Prostate gland (tissue), 2 donors: ENCODE measurements at regions not wholly inside any gene's neighbourhood (a gene's known extent, or its start where the extent isn't known, plus 50 kb on each side); places are given as distances from the start of the nearest gene placed in this dataset.

Experiments
- DNase-seq: peaks from one replicate; pipeline ENCODE4 v3.0.0-alpha.2; 2019; ENCODE audit warnings: low spot score
- H3K27ac ChIP-seq, 2 donors: fragments of 200-600 bp; sonication (generic); 2 replicates each; pipeline ENCODE4 v1.5.1; 2017 to 2019
- H3K27me3 ChIP-seq: fragments of 200-600 bp; sonication (generic); replicated peaks from 2 replicates; pipeline ENCODE4 v1.5.1; 2019; ENCODE audit not compliant: insufficient read depth
- H3K36me3 ChIP-seq, 2 donors: fragments of 200-600 bp; sonication (generic); 1 replicate in 1 of 2; 2 replicates in 1 of 2; pipeline versions ENCODE4 v1.5.1 to v1.8.1; 2017 to 2019
- H3K4me1 ChIP-seq: fragments of 200-600 bp; sonication (generic); replicated peaks from 2 replicates; pipeline ENCODE4 v1.5.1; 2019
- H3K4me3 ChIP-seq, 2 donors: fragments of 200-600 bp; sonication (generic); 2 replicates each; pipeline ENCODE4 v1.5.1; 2017 to 2019
- H3K9me3 ChIP-seq: fragments of 200-600 bp; sonication (generic); 2 replicates; pipeline ENCODE4 v1.5.1; 2017
- POLR2A ChIP-seq: fragments of 450-650 bp; IDR thresholded peaks from one replicate; pipeline ENCODE4 v1.6.1; 2016; ENCODE audit warnings: antibody characterized with exemption, mild to moderate bottlenecking
- POLR2AphosphoS5 ChIP-seq: sonication (generic); formaldehyde crosslinking; IDR thresholded peaks from one replicate; pipeline ENCODE4 v1.6.1; 2017; ENCODE audit warnings: antibody characterized with exemption
- WGBS: methylation state at CpG from one replicate; pipeline ENCODE4 v1.1.5; 2018; 5-methylcytosine and 5-hydroxymethylcytosine counted together
- intact Hi-C: fragments of 100-400 bp; cut with DNase I; formaldehyde crosslinking; loops from one replicate; pipeline ENCODE4 v1.14.2; 2022
- TF ChIP-seq, protein P1 (sequence below), 4 experiments: fragments of 200-600 bp in 2 of 4; fragments of 450-650 bp in 2 of 4; sonication (generic) in 2 of 4; IDR thresholded peaks; 1 replicate in 3 of 4; 2 replicates in 1 of 4; pipeline ENCODE4 v1.5.1; 2016 to 2019; ENCODE audit warnings: antibody characterized with exemption in 4 of 4, mild to moderate bottlenecking in 2 of 4, moderate library complexity in 2 of 4

DNA sequence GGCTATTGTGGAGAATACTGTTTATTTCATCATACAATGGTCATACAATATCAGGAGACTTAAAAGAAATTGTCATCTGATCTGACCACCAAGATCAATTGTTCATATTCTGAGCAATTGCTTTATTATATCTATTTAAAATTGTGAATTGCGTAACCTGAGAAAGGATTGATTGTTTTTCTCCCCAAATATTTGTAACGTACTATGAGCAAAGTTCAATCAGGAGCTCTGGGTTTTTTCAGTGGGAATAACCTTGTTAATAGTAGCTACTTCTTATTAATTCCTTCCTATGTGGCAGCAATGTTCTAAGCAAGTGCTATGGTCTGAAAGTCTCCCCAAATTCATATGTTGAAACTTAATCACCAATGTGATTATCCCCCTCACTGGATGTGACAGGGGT lies 323.1 kb downstream of the ZPLD1 start:
- WGBS: 86% methylated on average over 2 of the region's 2 CpGs
- TF ChIP-seq POLR2AphosphoS5 (no peak), POLR2A (no peak)
- TF ChIP-seq, protein P1, sequence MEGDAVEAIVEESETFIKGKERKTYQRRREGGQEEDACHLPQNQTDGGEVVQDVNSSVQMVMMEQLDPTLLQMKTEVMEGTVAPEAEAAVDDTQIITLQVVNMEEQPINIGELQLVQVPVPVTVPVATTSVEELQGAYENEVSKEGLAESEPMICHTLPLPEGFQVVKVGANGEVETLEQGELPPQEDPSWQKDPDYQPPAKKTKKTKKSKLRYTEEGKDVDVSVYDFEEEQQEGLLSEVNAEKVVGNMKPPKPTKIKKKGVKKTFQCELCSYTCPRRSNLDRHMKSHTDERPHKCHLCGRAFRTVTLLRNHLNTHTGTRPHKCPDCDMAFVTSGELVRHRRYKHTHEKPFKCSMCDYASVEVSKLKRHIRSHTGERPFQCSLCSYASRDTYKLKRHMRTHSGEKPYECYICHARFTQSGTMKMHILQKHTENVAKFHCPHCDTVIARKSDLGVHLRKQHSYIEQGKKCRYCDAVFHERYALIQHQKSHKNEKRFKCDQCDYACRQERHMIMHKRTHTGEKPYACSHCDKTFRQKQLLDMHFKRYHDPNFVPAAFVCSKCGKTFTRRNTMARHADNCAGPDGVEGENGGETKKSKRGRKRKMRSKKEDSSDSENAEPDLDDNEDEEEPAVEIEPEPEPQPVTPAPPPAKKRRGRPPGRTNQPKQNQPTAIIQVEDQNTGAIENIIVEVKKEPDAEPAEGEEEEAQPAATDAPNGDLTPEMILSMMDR (IDR thresholded peaks at IDR 0.05): no peak
- Histone ChIP-seq H3K27ac (no peak overlapping the region), H3K4me1 (no peaks in the 10 kb centered on the region), H3K9me3 (no peaks in the 10 kb centered on the region), H3K4me3 (no peak overlapping the region), H3K36me3 (no peaks in the 10 kb centered on the region), H3K27me3 (no peaks in the 10 kb centered on the region)
- intact Hi-C loops: no loop called here
- DNase-seq: no peak

DNA sequence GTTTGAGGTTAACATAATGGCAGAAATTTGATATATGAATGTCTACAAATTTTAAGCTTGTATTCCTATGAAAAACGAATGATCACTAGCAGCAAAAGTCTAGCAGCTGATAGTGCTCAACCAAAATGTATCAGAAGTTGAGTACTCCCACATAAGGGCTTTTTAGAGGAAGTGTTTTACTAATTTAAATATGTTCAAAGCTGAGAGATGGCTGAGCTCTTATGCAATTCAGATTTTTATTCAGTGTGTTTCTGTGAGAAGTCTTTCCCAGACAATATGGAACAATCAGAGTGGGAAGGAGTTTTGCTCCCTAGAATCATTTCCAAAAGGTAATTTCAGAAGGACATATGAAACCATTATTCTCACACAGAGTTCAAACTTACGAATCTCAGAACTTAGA lies 327.0 kb downstream of the ZPLD1 start:
- TF ChIP-seq, protein P1 (IDR thresholded peaks at IDR 0.05): no peak
- TF ChIP-seq POLR2A (no peak), POLR2AphosphoS5 (no peak)
- Histone ChIP-seq H3K4me3 (no peak overlapping the region), H3K4me1 (no peaks in the 10 kb centered on the region), H3K27me3 (no peaks in the 10 kb centered on the region), H3K36me3 (no peaks in the 10 kb centered on the region), H3K27ac (no peak overlapping the region), H3K9me3 (no peaks in the 10 kb centered on the region)
- 69% methylated on average over 2 of the region's 2 CpGs for WGBS
- intact Hi-C loops: no loop called here
- no peak for DNase-seq

DNA sequence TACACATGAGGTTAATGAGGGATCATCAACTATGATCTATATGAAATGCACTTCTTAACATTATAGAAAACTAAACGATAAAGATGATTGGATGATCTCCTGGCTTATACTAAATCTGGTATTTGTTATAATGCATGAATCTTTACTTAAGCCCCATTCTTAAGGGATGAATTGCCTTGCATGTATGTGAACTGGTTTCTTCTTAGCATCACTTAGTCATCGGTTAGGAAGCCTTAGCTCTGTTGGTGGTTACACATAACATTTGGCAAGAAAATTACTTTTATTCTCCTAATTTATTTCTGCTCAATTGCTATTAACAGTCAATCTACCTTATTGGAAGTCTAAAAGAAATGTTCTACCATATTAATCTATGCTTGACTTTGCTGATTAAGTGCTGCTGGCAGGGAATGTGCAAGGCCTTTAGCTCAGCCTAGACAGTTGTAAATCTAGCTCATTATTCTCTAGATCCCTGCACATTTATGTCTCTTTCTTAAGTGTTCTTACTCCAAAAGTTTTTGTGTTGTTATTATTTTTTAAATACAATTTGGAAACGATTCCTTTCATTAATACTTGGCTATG lies 356.0 kb downstream of the ZPLD1 start:
- intact Hi-C loops: no loop called here

DNA sequence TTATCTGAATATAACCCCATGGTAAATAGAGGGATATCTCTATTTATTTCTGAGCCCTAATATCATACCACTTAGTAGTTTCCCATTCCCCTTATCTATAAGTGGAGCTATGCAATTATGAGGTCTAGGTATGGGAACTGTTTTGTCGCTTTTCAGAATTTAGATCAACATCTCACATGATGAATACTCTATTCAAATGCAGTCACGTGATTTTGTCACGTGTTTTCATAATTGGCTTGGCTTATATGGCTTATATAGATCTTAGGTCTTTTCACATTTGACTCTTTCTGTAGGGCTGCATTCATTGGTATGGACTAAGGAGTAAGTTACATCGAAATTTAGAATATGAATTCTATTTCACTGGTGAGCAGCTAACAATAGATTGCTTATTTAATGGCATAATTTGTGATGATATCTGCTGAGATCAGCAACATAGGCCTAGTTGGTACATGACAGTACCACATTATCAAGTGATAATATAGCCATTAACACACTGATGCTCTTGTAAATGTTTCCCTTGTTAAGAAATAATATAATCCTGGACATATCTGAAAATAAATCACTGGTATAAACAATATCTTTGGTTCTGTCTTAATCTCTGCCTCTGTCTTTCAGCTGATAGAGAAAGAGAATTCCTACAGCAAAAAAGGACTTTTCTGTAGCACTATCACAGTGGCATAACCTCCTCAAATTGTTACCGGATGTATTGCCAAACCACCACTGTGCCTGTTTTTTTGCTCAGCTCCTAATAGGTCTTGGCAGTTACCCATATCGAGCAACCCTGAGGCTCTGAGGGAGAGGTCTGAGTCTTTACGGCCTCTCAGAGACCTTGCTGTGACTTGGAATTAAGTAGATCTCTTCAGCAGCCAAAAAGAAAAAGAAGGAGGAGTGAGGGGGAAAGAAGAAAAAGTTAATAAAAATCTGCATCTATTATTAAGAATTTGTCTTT lies 357.1 kb downstream of the ZPLD1 start:
- H3K4me1 ChIP-seq: no peaks in the 10 kb centered on the region
- intact Hi-C loops: no loop called here
- no peaks in the 10 kb centered on the region for H3K27me3 ChIP-seq
- no peak for DNase-seq
- H3K27ac ChIP-seq: no peak overlapping the region
- no peak overlapping the region for H3K4me3 ChIP-seq
- TF ChIP-seq, protein P1 (IDR thresholded peaks at IDR 0.05): no peak
- TF ChIP-seq POLR2AphosphoS5 (no peak), POLR2A (no peak)
- whole genome bisulfite sequencing: 53% methylated on average over 7 of the region's 7 CpGs
- H3K9me3 ChIP-seq: no peaks in the 10 kb centered on the region
- no peaks in the 10 kb centered on the region for H3K36me3 ChIP-seq

More for the DNA sequence above, 356.0 kb downstream of the ZPLD1 start:
- no peak for DNase-seq
- no peak overlapping the region for H3K27ac ChIP-seq
- no peaks in the 10 kb centered on the region for H3K36me3 ChIP-seq
- no peaks in the 10 kb centered on the region for H3K9me3 ChIP-seq
- no peak overlapping the region for H3K4me3 ChIP-seq
- no peaks in the 10 kb centered on the region for H3K27me3 ChIP-seq
- WGBS: 88% methylated on average over 3 of the region's 3 CpGs
- no peaks in the 10 kb centered on the region for H3K4me1 ChIP-seq
- TF ChIP-seq POLR2A: no peak
- TF ChIP-seq POLR2AphosphoS5: no peak
- TF ChIP-seq, protein P1 (IDR thresholded peaks at IDR 0.05): no peak

DNA sequence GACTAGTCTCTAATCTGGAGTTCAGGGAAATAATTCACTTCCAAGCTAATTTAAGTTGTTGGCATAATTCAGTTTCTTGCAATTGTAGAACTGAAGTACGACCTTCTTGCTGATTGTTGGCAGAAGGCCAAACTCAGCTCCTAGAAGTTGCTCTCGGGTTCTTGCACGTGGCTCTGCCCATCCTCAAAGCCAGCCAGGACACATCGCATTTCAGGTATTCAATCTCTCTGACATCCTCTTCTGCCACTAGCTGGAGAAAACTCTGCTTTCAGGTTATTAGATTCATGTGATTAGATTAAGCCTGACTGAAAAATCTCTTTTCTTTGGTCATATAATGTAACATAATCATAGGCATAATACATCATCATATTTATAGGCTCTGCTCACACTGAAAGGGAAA lies 362.0 kb downstream of the ZPLD1 start:
- Histone ChIP-seq H3K4me1 (no peaks in the 10 kb centered on the region), H3K9me3 (no peaks in the 10 kb centered on the region), H3K27ac (no peak overlapping the region), H3K36me3 (no peaks in the 10 kb centered on the region), H3K27me3 (no peaks in the 10 kb centered on the region), H3K4me3 (no peak overlapping the region)
- no peak for DNase-seq
- TF ChIP-seq, protein P1 (IDR thresholded peaks at IDR 0.05): no peak
- TF ChIP-seq POLR2AphosphoS5: no peak
- TF ChIP-seq POLR2A: no peak
- 25% methylated on average over 4 of the region's 4 CpGs for WGBS
- intact Hi-C loops: no loop called here
